Breast epithelium (tissue), 3 donors: ENCODE measurements at regions not wholly inside any gene's neighbourhood (a gene's known extent, or its start where the extent isn't known, plus 50 kb on each side); places are given as distances from the start of the nearest gene placed in this dataset.

Experiments
- POLR2AphosphoS5 ChIP-seq, 3 donors: sonication (generic); formaldehyde crosslinking; IDR thresholded peaks; one replicate each; pipeline ENCODE4 v1.6.1; 2017; ENCODE audit warnings: antibody characterized with exemption in 3 of 3
- TF ChIP-seq, protein P1 (sequence below), 3 donors: fragments of 450-650 bp; IDR thresholded peaks; one replicate each; pipeline ENCODE4 v1.5.1; 2016 to 2017; ENCODE audit warnings: antibody characterized with exemption in 3 of 3, mild to moderate bottlenecking in 3 of 3, moderate library complexity in 3 of 3

DNA sequence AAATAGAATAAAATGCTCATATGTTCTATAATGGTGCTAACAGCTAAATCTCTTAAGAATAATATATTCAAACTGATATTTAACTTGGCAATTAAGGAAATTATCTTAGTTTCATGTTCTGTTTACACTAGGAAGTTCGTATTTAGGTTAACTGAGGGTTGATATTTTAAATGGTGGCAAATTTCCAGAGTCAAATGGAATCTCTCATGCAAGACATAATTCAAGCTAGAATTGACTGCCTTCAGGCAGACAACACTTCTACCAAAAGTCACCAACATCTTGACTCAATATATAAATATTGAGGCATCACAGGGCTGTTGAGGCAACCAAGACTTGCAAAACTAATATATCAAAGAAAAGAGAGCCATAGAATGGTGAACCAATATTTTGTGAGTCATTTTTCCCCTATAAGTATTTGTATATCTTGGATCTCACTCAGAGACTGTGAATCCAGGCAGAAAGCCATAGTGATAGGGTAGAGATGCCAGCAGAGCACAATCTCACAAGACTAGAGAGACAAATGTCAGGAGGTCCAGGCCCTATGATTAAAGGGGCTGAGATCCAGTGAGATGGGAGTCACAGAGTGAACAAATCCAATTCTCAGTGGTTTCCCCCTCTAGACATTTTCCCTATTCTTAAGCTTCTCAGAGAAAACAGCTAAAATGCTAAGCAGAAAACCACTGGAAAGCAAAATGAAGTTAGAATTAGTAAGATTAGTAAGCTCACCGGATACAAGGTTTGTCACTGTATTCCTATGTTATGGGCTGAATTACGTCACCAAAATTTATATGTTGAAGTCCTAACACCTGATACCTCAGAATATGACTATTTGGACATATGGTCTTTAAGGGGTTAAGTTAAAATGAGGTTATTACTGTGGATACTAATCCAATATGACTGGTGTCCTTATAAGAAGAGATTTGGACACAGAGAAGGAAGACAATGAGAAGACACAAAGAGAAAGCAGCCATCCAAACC is 358.2 kb upstream of the UBE2E3 start:
- TF ChIP-seq, protein P1, sequence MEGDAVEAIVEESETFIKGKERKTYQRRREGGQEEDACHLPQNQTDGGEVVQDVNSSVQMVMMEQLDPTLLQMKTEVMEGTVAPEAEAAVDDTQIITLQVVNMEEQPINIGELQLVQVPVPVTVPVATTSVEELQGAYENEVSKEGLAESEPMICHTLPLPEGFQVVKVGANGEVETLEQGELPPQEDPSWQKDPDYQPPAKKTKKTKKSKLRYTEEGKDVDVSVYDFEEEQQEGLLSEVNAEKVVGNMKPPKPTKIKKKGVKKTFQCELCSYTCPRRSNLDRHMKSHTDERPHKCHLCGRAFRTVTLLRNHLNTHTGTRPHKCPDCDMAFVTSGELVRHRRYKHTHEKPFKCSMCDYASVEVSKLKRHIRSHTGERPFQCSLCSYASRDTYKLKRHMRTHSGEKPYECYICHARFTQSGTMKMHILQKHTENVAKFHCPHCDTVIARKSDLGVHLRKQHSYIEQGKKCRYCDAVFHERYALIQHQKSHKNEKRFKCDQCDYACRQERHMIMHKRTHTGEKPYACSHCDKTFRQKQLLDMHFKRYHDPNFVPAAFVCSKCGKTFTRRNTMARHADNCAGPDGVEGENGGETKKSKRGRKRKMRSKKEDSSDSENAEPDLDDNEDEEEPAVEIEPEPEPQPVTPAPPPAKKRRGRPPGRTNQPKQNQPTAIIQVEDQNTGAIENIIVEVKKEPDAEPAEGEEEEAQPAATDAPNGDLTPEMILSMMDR (IDR thresholded peaks at IDR 0.05) = no peak
- no peak for TF ChIP-seq POLR2AphosphoS5 (IDR thresholded peaks at IDR 0.05)
